ENCODE measurements at regions not wholly inside any gene's neighbourhood (a gene's known extent, or its start where the extent isn't known, plus 50 kb on each side); places are given as distances from the start of the nearest gene placed in this dataset.

DNA sequence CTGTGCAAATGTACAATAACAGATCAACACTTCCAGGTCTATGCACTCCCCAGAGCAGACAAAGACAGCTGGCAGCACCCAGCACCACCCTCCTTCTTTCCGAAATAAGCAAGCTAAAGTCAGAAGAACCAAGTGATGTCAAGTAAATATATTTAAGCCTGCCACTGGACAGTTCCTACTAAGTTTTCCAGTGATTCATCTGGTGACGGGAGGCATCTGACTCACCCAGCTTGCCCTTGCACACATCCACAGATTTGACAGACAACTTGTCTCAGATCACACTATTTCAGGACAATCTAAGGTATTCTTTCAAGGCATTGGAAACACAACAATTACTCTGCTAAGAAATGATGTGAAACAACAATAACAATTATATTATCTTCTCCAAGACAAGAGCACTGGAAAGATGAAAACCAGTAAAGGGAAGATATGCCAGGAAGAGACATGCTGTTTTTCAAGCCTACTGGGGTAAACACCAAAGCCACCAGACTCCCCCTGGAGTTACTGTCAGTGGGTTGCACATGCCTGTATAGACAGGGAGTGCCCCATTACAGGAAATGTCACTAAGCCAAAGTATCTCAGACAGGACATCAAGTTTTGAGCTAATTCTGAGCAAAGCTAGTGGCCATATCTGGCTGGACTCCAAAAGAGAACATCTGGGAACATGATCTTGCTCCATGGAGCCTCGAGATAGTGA, 287.9 kb upstream of the KLHL29 start:
- TF ChIP-seq, protein P1, sequence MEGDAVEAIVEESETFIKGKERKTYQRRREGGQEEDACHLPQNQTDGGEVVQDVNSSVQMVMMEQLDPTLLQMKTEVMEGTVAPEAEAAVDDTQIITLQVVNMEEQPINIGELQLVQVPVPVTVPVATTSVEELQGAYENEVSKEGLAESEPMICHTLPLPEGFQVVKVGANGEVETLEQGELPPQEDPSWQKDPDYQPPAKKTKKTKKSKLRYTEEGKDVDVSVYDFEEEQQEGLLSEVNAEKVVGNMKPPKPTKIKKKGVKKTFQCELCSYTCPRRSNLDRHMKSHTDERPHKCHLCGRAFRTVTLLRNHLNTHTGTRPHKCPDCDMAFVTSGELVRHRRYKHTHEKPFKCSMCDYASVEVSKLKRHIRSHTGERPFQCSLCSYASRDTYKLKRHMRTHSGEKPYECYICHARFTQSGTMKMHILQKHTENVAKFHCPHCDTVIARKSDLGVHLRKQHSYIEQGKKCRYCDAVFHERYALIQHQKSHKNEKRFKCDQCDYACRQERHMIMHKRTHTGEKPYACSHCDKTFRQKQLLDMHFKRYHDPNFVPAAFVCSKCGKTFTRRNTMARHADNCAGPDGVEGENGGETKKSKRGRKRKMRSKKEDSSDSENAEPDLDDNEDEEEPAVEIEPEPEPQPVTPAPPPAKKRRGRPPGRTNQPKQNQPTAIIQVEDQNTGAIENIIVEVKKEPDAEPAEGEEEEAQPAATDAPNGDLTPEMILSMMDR (IDR thresholded peaks at IDR 0.05), result no peak
- no peak for TF ChIP-seq POLR2A (IDR thresholded peaks at IDR 0.05)

Measured in vagina (tissue), 2 donors.